ENCODE measurements at regions not wholly inside any gene's neighbourhood (a gene's known extent, or its start where the extent isn't known, plus 50 kb on each side); places are given as distances from the start of the nearest gene placed in this dataset.
A peak's percentile ranks its signal among the peaks of the same experiment; 100 is the strongest.

DNA sequence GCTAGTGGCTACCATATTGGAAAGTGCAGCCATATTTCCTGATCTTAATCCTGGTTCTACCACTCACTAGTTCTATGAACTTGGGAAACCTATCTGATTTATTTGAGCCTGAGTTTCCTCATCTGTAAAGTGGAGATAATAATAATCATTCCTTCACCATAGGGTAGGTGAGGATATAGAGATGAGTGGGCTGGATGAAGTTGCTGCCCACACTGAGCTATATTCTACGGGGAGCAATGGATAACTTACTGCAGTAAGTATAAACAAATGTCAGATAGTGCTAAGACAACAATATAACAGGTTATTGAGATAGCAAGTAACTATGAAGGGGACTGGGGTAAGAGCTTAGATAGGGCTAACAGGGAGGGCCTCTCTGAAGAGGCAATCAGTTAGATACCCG is 251.5 kb upstream of the ADAMTS9 start:
- H3K9ac ChIP-seq (ENCODE audit: low read length): no peak overlapping the region
- no peak for TF ChIP-seq EZH2 (IDR thresholded peaks at IDR 0.05; ENCODE audit: insufficient read depth, low read length)
- TF ChIP-seq, protein P1, sequence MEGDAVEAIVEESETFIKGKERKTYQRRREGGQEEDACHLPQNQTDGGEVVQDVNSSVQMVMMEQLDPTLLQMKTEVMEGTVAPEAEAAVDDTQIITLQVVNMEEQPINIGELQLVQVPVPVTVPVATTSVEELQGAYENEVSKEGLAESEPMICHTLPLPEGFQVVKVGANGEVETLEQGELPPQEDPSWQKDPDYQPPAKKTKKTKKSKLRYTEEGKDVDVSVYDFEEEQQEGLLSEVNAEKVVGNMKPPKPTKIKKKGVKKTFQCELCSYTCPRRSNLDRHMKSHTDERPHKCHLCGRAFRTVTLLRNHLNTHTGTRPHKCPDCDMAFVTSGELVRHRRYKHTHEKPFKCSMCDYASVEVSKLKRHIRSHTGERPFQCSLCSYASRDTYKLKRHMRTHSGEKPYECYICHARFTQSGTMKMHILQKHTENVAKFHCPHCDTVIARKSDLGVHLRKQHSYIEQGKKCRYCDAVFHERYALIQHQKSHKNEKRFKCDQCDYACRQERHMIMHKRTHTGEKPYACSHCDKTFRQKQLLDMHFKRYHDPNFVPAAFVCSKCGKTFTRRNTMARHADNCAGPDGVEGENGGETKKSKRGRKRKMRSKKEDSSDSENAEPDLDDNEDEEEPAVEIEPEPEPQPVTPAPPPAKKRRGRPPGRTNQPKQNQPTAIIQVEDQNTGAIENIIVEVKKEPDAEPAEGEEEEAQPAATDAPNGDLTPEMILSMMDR (IDR thresholded peaks at IDR 0.05; ENCODE audit: insufficient read depth, low read depth, low read length): no peak
- H3K4me1 ChIP-seq (ENCODE audit: insufficient read depth, low read length): no peaks in the 10 kb centered on the region
- H3K79me2 ChIP-seq (ENCODE audit: insufficient read depth, low read length): no peaks in the 10 kb centered on the region
- H4K20me1 ChIP-seq (ENCODE audit: insufficient read depth, low read length): no peaks in the 10 kb centered on the region
- H3K27ac ChIP-seq (ENCODE audit: low read depth, low read length): no peak overlapping the region
- no peaks in the 10 kb centered on the region for H3K36me3 Mint-ChIP-seq (ENCODE audit: low read depth, unreplicated experiment)
- H3K9me3 Mint-ChIP-seq (ENCODE audit: unreplicated experiment): peaks cover 5% of the 10 kb centered on the region
- H3K4me2 ChIP-seq (ENCODE audit: low read length): no peak overlapping the region
- FAIRE-seq (no peak), DNase-seq (ENCODE audit: low read depth) (no peak)
- no peak overlapping the region for H2AFZ ChIP-seq (ENCODE audit: low read depth, low read length)
- no peaks in the 10 kb centered on the region for H3K36me3 ChIP-seq (ENCODE audit: insufficient read depth, low read length)
- peaks cover 10% of the 10 kb centered on the region for H3K27me3 Mint-ChIP-seq (ENCODE audit: low read depth, unreplicated experiment)
- no peaks in the 10 kb centered on the region for H3K4me1 Mint-ChIP-seq (ENCODE audit: low read depth, unreplicated experiment)
- H3K27ac Mint-ChIP-seq (ENCODE audit: unreplicated experiment): no peak overlapping the region
- no peaks in the 10 kb centered on the region for H3K27me3 ChIP-seq (ENCODE audit: insufficient read depth, low read length)
- H3K9me3 ChIP-seq (ENCODE audit: insufficient read depth, low read depth, low read length): no peaks in the 10 kb centered on the region
- no peak overlapping the region for H3K4me3 ChIP-seq (ENCODE audit: insufficient read depth, low read depth, low read length)
- H3K4me3 Mint-ChIP-seq (ENCODE audit: unreplicated experiment): no peak overlapping the region

DNA sequence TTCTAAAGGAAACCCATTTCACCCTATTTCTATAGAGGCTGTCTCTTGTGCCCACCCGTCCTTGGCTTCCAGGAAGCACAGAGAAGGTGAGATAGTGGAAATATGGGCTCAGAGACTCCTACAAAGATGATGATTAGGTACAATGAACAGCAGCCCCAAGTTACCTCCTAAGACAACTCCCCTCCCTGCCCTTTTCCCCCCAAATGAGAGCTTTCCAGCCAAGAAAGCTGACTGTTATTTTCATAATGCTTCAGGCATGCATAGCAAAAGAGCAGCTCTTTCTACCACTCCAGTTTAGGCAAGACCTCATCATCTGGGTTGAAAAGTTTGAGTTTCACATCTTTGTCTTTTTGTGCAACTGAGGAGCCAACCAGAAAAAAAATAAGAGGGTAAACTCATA is 248.8 kb upstream of the ADAMTS9 start:
- H3K27me3 Mint-ChIP-seq (ENCODE audit: low read depth, unreplicated experiment): peaks cover 7% of the 10 kb centered on the region
- H2AFZ ChIP-seq (ENCODE audit: low read depth, low read length): no peak overlapping the region
- no peak overlapping the region for H3K27ac ChIP-seq (ENCODE audit: low read depth, low read length)

DNA sequence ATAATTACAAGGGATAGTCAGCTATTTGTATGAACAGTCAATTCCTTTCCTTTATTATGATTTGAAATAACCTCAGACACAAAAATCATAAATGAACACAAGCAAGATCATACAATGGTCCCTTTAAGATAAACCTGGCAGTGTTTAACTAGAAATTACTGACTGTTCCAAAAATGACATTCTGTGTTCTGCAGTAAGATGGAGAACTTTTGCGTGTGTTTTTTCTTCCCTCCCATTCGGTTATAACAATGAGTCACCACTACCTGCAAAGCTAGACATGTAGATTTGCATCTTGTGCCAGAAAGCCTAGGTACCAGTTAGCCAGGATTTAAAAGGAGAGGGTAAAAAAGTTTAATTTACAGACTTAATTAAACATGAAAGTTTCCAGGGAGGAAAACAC is 248.2 kb upstream of the ADAMTS9 start:
- peaks cover 7% of the 10 kb centered on the region for H3K36me3 Mint-ChIP-seq (ENCODE audit: low read depth, unreplicated experiment)
- no peak overlapping the region for H3K27ac Mint-ChIP-seq (ENCODE audit: unreplicated experiment)

More for the DNA sequence above, 248.8 kb upstream of the ADAMTS9 start:
- H3K36me3 Mint-ChIP-seq (ENCODE audit: low read depth, unreplicated experiment): peaks cover 7% of the 10 kb centered on the region
- peaks cover 18% of the 10 kb centered on the region for H3K9me3 Mint-ChIP-seq (ENCODE audit: unreplicated experiment)
- Histone ChIP-seq H3K36me3 (ENCODE audit: insufficient read depth, low read length) (no peaks in the 10 kb centered on the region), H3K9me3 (ENCODE audit: insufficient read depth, low read depth, low read length) (peaks cover 4% of the 10 kb centered on the region), H3K27me3 (ENCODE audit: insufficient read depth, low read length) (no peaks in the 10 kb centered on the region), H3K4me1 (ENCODE audit: insufficient read depth, low read length) (no peaks in the 10 kb centered on the region), H3K4me2 (ENCODE audit: low read length) (no peak overlapping the region), H3K4me3 (ENCODE audit: insufficient read depth, low read depth, low read length) (no peak overlapping the region), H3K79me2 (ENCODE audit: insufficient read depth, low read length) (no peaks in the 10 kb centered on the region), H3K9ac (ENCODE audit: low read length) (no peak overlapping the region), H4K20me1 (ENCODE audit: insufficient read depth, low read length) (no peaks in the 10 kb centered on the region)
- no peak for FAIRE-seq
- H3K27ac Mint-ChIP-seq (ENCODE audit: unreplicated experiment): no peak overlapping the region
- TF ChIP-seq EZH2 (IDR thresholded peaks at IDR 0.05; ENCODE audit: insufficient read depth, low read length): no peak
- no peaks in the 10 kb centered on the region for H3K4me1 Mint-ChIP-seq (ENCODE audit: low read depth, unreplicated experiment)
- no peak overlapping the region for H3K4me3 Mint-ChIP-seq (ENCODE audit: unreplicated experiment)
- DNase-seq (ENCODE audit: low read depth): peak; percentile 49

More for the DNA sequence above, 248.2 kb upstream of the ADAMTS9 start:
- Histone ChIP-seq H3K4me2 (ENCODE audit: low read length) (no peak overlapping the region), H3K27ac (ENCODE audit: low read depth, low read length) (no peak overlapping the region), H3K4me3 (ENCODE audit: insufficient read depth, low read depth, low read length) (no peak overlapping the region), H3K79me2 (ENCODE audit: insufficient read depth, low read length) (no peaks in the 10 kb centered on the region), H4K20me1 (ENCODE audit: insufficient read depth, low read length) (no peaks in the 10 kb centered on the region), H3K4me1 (ENCODE audit: insufficient read depth, low read length) (no peaks in the 10 kb centered on the region), H3K9me3 (ENCODE audit: insufficient read depth, low read depth, low read length) (peaks cover 4% of the 10 kb centered on the region), H2AFZ (ENCODE audit: low read depth, low read length) (no peak overlapping the region), H3K27me3 (ENCODE audit: insufficient read depth, low read length) (no peaks in the 10 kb centered on the region), H3K9ac (ENCODE audit: low read length) (no peak overlapping the region), H3K36me3 (ENCODE audit: insufficient read depth, low read length) (no peaks in the 10 kb centered on the region)
- H3K27me3 Mint-ChIP-seq (ENCODE audit: low read depth, unreplicated experiment): peaks cover 5% of the 10 kb centered on the region
- peaks cover 18% of the 10 kb centered on the region for H3K9me3 Mint-ChIP-seq (ENCODE audit: unreplicated experiment)
- no peak for FAIRE-seq
- TF ChIP-seq, protein P1 (IDR thresholded peaks at IDR 0.05; ENCODE audit: insufficient read depth, low read depth, low read length): no peak
- no peak for TF ChIP-seq EZH2 (IDR thresholded peaks at IDR 0.05; ENCODE audit: insufficient read depth, low read length)
- no peaks in the 10 kb centered on the region for H3K4me1 Mint-ChIP-seq (ENCODE audit: low read depth, unreplicated experiment)
- no peak overlapping the region for H3K4me3 Mint-ChIP-seq (ENCODE audit: unreplicated experiment)
- peak; percentile 8 for DNase-seq (ENCODE audit: low read depth)
